SK-N-MC (cell line): ENCODE measurements at regions not wholly inside any gene's neighbourhood (a gene's known extent, or its start where the extent isn't known, plus 50 kb on each side); places are given as distances from the start of the nearest gene placed in this dataset.

Experiments used
- EZH2 ChIP-seq: fragments of 200-600 bp; sonication (generic); IDR thresholded peaks from one replicate; pipeline ENCODE4 v1.6.1; 2017; ENCODE audit warnings: antibody characterized with exemption
- POLR2AphosphoS5 ChIP-seq: IDR thresholded peaks from 2 replicates; pipeline ENCODE4 v1.6.1; 2012; ENCODE audit warnings: mild to moderate bottlenecking, low read depth, low read length, borderline replicate concordance

DNA sequence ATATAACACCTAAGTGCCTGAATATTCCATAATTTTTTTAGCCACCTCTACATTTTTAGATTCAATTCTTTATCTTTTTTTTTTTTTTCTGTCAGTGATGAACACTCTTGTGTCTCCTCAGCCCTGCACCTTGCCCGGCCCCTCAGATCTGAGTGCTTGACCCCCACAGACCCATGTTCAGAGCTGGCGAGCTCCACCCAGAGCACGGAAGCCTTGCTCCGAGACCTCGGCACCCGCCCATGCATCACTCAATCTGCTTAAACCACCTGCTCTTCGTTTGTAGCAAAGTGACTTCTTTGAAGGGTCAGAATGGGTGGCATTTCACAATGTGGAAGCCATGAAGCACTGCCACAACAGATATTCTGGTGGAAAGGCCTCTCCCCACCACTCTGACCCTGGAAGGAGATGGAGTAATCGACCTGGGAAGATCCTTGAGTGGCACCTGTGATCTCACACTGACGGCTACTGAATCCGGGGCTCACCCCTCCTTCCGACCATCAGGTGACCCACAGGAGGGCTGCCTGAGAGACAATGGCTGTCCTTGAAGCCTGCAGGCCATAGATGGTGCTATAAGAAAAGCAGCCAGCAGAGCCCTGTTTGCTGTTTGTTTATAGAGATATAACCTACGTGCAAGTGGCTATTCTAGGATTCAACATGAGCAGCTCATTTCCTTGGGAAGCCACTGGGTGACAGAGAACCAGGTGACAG lies 261.1 kb upstream of the IRX4 start:
- TF ChIP-seq POLR2AphosphoS5 (no peak), EZH2 (no peak)
